GM23248 (cell line): ENCODE measurements at regions not wholly inside any gene's neighbourhood (a gene's known extent, or its start where the extent isn't known, plus 50 kb on each side); places are given as distances from the start of the nearest gene placed in this dataset.

Source experiments
- EZH2 ChIP-seq: fragments of 200-600 bp; sonication (generic); IDR thresholded peaks from 2 replicates; pipeline ENCODE4 v1.6.1; 2018; ENCODE audit warnings: antibody characterized with exemption, mild to moderate bottlenecking; ENCODE audit not compliant: insufficient read depth, poor library complexity, severe bottlenecking
- EZH2phosphoT487 ChIP-seq: fragments of 200-600 bp; sonication (generic); IDR thresholded peaks from 2 replicates; pipeline ENCODE4 v1.6.1; 2018; ENCODE audit warnings: antibody characterized with exemption, moderate library complexity, mild to moderate bottlenecking, low read depth; ENCODE audit not compliant: insufficient read depth

DNA sequence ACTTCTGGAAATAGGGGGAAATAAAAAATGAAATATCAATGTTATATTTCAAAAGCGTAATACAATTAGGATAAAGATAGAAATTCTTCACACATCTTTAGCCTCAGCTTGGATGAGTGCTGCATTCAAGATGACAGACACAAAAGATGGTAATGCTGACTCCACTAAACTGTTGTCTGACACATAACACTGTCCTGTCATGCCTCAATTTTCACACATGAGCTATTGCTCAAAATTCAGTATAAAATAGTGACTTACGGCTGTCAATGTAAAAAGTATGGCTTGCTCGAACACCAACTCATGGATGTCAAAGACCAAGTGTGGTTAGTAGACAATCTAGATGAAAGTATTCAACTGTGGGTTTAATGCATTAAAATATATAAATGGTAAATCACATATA is 94.5 kb downstream of the KLF12 start:
- no peak for TF ChIP-seq EZH2phosphoT487
- TF ChIP-seq EZH2: no peak
